ENCODE measurements at regions not wholly inside any gene's neighbourhood (a gene's known extent, or its start where the extent isn't known, plus 50 kb on each side); places are given as distances from the start of the nearest gene placed in this dataset.

DNA sequence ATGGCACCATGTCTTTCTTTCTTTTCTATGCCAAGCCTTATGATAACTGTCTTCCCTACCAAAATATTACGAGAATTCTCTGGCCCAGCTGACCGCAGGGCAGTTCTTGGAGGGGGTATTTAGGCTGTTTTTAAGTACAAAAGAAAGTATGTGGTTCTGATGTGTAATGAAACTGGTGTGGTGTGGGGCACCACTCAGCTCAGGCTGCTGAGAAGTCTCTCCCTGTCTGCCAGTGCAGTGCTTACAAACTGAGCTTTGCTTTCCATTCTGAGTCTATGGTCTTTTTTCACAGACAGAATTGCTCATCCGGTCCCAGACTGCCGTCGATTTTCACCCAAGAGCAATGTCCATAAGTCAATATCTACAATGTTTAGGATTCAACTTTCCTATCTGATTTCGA lies 847.6 kb downstream of the NTRK3 start:
- DNase-seq (ENCODE audit: insufficient read length, low spot score) (no peak), FAIRE-seq (no peak)

DNA sequence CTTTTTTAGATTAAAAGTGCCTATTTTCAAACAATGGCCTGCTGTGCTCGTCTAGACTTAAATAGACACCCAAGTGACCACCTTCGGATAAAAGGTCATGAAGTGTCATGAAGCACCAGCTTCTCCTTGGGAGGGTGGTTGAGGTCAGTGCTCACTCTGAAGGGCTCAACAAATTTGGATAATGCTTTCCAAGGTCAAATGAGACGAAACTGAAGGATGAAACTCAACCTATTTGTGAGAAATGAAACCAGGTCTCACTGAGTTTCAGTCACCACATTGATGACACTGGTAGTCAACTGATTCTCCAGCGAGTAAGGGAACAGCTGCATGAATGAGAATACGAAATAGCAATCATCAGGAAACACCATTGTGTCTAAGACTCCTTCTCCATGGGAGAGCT lies 852.6 kb downstream of the NTRK3 start:
- DNase-seq (ENCODE audit: insufficient read length, low spot score) (no peak), FAIRE-seq (no peak)

DNA sequence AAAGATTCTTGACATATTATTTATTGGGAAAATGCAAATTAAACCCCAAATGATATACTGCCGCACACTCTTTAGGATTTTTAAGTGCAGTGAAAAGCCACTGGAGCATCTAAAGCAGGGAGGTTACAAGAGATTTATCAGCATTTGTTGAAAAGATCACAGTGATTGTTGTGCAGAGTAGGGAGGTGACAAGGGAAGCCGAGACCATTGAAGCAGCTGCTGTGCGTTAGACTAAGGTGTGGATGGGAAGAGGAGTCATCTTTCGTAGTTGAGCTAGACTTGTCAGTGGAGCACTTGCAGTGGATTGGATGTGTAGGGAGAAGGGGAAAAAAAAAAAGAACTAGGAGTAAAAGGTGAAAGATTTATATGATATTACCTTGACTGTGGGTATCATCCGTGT lies 854.6 kb downstream of the NTRK3 start:
- DNase-seq (ENCODE audit: insufficient read length, low spot score) = no peak
- FAIRE-seq = no peak

DNA sequence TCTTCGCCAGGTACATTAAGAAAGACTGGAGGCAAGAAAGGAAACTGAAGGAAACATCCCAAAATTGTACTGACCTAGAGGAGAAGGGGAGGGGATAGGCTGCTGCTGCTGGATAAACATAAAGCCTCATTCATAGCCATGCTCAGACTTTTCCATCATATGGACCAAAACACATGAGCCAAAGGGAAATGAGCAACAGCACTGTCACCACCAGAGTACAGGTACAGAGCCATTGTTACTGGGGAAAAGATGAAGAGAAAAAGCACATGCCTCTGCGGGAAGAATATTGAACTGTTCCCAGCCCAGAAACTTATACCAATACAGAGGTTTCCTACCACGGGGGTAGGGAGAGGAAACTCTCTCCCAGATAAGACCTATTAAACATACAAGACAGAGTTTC lies 861.9 kb downstream of the NTRK3 start:
- FAIRE-seq = no peak

DNA sequence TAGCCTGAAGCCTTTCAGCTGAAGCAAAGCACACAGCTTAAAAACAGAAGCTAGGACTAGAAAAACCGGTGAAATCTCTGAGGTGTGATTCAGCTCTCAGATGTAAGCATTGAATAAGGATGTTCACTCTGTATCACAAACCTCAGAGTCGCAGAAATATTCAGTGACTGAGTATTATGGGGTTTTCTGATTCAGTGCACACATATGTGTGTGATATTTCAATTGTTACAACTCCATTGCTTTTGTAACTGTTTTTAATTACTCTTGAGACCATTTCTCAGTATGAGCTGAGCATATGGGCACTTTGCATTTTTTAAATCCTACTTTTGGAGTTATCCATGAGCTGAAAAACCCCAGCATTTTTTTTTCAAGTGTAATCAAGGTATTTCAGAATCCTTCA lies 868.8 kb downstream of the NTRK3 start:
- no peak for DNase-seq (ENCODE audit: insufficient read length, low spot score)
- FAIRE-seq = no peak

More for the DNA sequence above, 861.9 kb downstream of the NTRK3 start:
- no peak for DNase-seq (ENCODE audit: insufficient read length, low spot score)

DNA sequence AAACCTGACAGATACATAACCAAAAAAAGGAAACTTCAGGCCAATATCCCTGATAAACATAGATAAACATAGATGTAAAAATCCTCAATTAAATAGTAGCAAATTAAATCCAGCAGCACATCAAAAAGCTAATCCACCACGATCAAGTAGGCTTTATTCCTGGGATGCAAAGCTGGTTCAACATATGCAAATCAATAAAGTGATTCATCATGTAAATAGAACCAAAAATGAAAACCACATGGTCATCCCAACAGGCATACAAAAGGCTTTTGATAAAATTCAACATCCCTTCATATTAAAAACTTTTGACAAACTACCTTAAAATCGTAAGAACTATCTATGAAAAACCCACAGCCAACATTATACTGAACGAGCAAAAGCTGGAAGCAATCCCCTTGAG lies 882.2 kb downstream of the NTRK3 start:
- no peak for FAIRE-seq
- no peak for DNase-seq (ENCODE audit: insufficient read length, low spot score)

DNA sequence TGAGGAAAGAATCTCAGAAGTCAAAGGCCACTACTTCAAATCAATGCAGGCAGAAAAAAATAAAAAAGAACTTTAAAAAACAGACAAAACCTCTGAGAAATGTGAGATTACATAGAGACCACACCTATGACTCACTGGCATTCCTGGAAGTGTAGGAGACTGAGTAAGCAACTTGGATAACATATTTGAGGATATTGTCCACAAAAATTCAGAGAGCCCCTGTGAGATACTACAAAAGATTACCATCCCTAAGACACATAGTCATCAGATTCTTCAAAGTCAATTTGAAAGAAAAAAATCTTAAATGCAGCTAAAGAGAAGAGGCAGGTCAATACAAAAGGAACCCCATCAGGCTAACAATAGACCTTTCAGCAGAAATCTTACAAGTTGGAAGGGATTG lies 887.3 kb downstream of the NTRK3 start:
- FAIRE-seq = no peak

DNA sequence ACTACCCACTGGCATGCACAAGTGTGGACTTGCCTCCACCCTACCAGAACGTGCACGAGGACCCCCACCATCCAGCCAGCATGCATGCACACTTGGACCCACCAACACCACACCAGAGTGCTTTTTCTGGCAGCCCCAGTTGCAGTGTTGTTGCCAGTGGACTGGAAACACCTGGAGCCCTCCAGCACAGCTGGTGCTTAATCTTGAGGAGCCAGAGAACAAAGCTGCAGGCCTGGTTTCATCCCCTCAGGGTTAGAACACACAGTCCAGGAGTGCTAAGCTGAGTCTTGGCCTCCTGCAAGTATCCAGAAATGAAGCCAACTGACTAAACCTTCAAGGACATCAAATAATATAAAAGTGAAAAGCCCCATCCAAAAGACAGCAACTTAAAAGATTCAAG lies 888.0 kb downstream of the NTRK3 start:
- FAIRE-seq (no peak), DNase-seq (ENCODE audit: insufficient read length, low spot score) (no peak)

More for the DNA sequence above, 887.3 kb downstream of the NTRK3 start:
- DNase-seq (ENCODE audit: insufficient read length, low spot score) = peak; percentile 50

DNA sequence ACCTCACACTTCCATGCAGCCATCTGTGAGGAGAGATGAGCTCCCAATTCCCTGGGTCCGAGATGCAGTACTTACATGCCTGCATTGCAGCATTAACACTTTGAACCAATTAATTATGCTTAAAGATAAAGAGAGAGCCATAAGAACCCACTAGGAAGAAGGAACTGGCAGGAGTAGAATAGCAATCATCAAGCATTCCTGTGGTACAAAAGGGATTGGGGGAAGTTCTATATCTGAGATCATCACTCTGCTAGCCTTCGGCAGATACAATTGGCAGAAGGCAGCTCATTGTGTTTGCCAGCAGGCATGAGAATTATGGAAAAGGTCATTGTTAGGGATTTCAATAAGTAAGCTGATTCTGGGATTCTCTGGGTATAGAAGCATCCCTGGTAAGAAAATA lies 891.4 kb downstream of the NTRK3 start:
- FAIRE-seq = peak; percentile 79

DNA sequence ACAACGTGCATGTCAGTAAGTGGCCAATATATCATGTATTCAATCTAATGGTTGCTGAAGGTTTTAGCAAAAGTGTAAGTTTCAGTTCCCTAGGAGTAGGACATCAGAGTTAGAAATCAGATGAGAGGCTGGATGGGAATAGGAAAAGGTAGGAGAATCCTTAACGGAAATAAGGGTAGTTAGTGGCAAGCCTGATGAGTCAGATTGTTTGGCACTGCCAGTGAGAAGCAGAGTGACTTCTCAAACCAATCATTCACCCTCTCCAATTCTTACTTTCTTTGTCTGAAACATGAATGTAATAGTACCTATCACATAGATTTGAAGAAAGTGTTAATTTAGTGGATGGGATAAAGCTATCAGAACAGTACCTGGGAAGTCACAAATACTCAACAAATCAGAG lies 894.0 kb downstream of the NTRK3 start:
- no peak for FAIRE-seq
- DNase-seq (ENCODE audit: insufficient read length, low spot score) = no peak

More for the DNA sequence above, 891.4 kb downstream of the NTRK3 start:
- DNase-seq (ENCODE audit: insufficient read length, low spot score) = peak; percentile 48

DNA sequence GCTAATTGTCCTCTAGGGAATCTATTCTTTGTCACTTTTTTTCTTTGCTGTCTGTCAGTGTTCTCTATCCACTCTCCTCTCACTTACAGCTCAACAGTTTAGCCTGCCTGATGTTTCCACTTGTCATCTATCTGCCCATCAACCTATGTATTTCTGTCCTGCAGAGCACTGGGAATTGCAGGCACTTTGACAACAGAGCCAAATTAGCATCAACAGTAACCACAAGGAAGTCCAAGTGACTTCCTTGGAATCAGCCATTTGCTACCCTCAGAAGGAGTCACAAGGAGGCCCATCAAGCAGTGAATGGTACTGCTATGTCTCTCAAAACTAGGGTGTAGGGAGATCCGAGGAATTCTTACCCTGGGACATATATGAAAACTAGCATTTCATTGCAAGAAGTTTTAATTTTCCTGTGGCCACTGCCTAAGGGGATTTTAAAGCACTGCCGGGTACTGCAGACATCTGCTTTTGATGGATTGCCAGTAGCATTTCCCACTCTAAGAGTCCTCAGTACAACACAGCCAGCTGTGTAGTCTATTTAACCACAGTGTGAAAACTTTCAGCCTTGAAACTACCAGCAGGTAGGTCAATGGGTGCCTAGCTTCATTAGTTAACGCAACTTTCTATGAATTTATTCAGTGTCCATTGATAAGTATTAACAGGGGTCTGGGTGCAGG lies 898.8 kb downstream of the NTRK3 start:
- FAIRE-seq (no peak), DNase-seq (ENCODE audit: insufficient read length, low spot score) (no peak)

DNA sequence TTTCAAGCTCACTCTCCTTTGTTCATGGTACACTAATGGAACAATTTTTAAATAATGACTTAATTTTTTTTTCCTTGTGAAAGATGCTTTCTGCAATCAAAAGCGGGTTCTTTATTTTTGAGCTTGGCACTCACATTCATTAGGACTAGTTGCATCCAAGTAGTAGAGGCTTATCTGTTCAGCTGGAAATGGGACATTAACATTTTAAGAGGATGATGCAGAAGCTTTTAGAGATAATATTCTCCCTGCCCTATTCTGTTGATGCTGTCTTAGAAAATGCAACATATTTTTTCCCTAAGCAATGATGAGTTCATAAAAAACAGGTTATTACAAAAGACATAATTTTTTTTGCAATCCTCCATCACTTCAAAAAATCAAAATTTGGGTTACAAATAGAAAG lies 900.6 kb downstream of the NTRK3 start:
- no peak for FAIRE-seq

DNA sequence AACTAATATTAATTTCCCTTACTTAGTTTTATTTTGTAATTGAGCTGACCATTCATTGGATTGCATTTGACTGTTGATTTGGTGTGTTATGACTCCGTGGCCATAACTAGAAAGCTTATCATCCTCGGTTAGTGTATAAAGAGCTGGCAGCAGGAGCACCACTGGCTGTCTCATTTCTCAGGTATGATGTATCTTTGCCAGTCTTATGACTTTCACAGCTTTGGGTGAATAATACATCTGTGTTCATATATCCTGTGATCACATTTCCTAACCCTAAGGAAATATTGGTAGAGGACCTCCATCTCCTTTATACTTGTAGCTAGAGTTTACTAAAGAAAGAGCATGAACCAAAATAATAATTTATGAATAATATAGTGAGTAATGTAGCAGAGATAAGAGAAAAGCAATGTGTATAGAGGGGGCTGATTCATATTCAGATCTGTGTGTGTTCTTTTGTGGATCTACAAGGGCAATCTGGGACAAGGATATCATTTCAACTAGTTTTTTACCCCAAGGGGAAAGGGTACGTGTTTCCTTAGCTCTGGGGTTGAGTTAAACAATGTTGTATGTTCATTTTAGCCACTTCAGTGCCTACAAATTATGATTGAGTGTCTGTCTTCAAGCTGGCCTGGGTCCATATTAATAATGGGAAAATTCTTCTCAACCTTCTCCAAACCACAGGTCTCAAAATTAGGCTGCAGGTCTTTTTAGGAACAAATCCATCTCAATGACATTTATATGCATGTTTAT lies 901.7 kb downstream of the NTRK3 start:
- FAIRE-seq (no peak), DNase-seq (ENCODE audit: insufficient read length, low spot score) (peak; percentile 14)

More for the DNA sequence above, 900.6 kb downstream of the NTRK3 start:
- DNase-seq (ENCODE audit: insufficient read length, low spot score) = no peak

DNA sequence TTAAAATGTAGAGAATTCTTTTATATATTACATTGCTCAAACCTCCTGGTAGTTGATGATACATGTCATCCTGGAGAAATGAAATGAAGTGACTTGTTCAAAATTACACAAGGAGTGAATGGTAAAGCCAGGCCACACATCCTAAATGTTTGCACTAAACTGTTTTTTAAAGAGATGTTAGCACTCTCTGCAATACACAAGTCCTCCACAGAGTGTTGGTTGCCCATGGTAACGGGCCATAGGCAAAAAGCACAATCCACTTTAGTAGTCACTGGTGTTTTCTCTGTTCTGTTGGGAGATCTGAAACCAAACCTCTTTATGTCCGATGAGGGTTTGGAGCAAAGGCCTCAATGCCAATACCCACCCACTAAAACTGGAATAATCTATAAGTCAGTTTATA lies 907.4 kb downstream of the NTRK3 start:
- DNase-seq (ENCODE audit: insufficient read length, low spot score) = no peak
- FAIRE-seq = no peak

DNA sequence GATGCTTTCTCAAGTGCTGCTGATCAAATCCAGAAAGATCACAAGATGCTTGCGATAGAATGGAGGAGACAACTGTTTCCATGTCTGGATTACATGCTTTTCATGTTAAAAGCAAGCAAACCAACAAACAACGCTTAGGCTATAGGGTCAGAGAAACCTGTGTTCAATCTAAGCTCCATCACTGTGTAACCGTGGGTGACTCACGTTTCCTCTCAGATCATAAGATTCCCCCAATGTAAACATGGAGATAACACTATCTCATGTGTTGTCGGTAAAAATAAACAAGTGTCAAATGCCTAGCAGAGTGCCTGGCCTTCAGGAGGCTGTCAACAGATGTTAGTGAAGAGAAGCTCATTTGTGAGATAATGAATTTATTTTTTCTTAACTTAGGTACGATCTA lies 907.8 kb downstream of the NTRK3 start:
- no peak for DNase-seq (ENCODE audit: insufficient read length, low spot score)
- no peak for FAIRE-seq

DNA sequence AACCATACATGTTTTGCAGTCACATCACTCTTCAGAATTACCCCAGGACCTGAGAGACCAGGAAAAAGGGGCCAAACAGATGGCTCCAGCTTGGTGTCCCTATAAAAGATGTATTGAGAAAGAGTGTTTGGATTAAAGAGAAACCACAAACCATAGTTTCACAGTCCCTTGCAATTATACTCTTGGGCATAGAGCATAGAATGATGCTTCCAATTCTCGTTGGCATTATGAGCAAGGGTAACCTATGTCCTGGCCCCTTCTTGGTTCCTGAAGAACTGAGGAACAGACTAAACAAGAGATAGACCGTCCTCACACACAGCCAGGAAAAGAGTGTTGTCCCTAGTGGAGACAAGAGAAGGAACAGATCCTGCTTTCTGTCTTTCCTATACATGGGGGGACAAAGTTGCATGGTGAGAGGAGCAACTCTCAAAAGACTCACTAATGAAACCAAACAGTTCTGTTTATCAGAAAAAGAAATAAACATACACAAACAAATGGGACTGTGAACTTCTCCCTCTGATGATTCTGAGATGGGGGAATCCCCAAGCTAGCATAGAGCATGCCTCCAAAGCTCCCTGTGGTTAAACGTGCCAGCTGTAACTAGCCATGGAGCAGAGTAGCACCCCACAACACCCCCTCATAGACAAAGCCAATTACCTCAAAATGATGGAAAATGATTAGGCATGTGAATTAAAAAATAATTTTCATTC lies 908.6 kb downstream of the NTRK3 start:
- DNase-seq (ENCODE audit: insufficient read length, low spot score) (no peak), FAIRE-seq (no peak)

DNA sequence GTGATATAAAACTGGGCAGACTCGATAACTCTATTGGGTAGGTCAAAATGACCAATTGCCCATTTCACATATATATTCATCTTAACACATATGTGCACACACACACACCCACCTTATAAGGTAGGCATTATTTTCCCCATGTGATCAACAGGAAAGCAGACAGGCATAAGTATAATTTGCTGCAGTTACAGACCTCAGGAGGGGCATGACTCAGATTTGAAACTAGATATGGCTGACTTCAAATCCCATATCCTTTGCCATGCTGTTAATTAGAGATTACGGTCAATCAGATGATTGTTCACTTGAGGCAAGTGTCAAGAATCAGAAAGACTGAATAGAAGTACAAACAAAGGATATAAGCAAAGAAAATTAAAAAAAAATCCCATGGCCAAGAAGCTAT lies 910.6 kb downstream of the NTRK3 start:
- no peak for FAIRE-seq
- DNase-seq (ENCODE audit: insufficient read length, low spot score) = no peak

DNA sequence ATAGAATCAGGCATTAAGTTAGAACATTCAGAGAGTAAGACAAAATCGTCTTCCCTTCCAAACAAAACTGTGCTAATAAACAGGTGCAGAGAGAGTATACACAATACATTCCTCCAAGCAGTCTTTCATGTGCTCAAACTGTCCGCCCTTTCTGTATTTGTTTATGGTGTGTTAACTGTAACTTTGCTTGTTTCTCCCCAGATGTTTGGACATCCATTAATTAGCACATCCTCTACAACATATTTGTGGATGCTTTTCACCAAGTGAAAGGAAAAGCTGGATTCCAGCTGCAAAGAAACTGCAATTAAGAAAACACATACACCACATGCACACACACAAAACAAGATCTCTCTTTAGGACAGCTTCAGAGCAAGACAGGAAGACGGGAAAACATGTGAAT lies 912.6 kb downstream of the NTRK3 start:
- no peak for FAIRE-seq
- DNase-seq (ENCODE audit: insufficient read length, low spot score) = no peak

DNA sequence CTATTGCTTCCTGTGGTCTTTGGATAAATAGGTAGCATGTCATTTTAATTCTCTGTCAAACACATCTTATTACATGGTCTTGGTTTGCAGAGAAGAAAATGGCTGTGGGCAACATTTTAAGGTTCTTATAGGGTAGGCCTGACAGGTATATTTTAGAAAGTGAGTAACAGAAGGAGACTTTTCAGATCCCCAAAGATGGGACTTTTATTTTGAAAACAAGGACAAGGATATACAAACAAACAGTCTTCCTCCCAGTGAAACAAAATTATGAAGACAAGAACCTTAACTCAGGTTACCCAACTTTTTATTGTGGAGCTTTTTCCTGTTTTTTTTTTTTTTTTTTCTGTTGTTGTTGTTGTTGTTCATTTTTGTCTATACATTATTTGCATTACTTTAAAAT lies 916.2 kb downstream of the NTRK3 start:
- no peak for DNase-seq (ENCODE audit: insufficient read length, low spot score)
- no peak for FAIRE-seq

DNA sequence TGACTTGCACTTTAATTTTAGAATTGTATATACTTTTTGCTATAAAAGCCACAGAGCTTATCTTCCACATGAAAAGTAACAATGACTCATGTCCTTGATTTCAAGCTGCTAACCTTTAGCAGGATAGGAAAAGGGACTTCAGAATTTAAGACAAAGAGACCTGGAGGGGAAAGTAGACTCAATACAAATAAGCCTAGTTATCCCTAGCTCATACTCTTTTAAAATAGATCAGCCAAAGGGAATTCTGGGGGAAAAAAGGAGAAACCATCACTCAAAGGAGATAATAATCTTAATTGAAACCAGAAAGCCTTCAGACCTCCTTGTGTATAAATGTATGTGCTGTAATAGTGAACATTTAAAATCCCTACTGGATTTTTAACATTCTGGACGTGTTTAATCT lies 930.3 kb downstream of the NTRK3 start:
- FAIRE-seq (no peak), DNase-seq (ENCODE audit: insufficient read length, low spot score) (no peak)

DNA sequence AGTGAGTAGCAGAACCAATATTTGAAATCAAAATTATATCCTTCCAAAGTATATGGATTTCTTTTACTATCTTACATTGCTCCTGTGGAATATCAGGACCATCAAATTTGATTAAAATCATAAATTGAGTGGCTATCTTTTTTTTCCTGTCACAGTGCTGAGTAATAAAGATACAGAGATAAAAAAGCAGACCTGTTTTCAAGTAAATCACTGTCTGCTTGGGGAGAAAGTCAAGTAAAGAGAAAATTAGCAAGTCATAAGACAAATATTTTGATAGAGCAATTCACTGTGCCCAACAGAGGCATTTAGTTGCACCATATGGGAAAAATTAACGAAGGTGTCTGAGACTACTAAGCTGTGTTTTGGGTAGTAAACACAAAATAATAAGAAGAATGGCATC lies 933.7 kb downstream of the NTRK3 start:
- FAIRE-seq = no peak

DNA sequence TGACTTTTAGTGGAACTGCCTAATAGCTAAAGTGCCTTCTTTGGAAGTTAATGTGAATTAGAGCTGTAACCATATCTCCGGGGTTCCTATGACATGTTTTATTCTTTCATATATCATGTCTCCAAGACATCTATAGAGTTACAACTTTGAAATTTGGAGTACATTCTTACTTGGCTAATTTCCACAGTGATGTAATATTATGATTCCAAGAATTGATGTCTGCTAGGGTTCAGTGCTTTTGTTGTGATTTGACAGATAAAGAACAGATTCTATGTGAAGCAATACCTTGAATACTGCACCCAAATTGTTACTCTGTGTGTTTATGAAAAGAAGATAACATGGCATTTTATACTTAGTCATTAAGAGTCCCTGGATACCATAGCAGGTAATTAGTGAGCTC lies 934.3 kb downstream of the NTRK3 start:
- DNase-seq (ENCODE audit: insufficient read length, low spot score) = no peak
- FAIRE-seq = no peak

More for the DNA sequence above, 933.7 kb downstream of the NTRK3 start:
- no peak for DNase-seq (ENCODE audit: insufficient read length, low spot score)
